HPDE6-E6E7 (cell line): ENCODE measurements at regions not wholly inside any gene's neighbourhood (a gene's known extent, or its start where the extent isn't known, plus 50 kb on each side); places are given as distances from the start of the nearest gene placed in this dataset.

Experiments used
- DNase-seq: peaks from one replicate; pipeline ENCODE4 v3.0.0; 2011; ENCODE audit warnings: missing footprints; ENCODE audit errors: extremely low spot score

DNA sequence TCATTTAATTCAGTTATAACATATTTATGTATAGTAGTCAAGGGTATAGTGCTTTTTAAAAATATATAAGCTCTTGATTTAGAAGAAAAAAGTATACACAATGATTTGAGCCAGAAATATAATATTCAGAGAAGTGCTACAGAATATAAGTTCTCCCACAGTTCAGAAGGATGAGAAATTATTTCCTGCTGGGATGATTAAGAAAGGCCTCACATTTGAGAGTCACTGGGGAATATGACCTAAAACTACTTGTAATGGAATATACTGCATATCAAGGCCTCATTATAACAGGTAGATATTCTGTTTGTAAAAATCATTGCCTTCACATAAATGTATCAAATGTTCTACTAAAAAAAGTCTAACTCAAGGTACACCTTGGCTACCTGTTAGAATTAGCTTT lies 203.5 kb downstream of the MBD2 start:
- DNase-seq = no peak

- no peak for DNase-seq
These were observed 204.2 kb downstream of the MBD2 start for GRCh38 chr18:54020156-54020745.

- no peak for DNase-seq
These were observed 204.8 kb downstream of the MBD2 start for GRCh38 chr18:54019641-54020040.

DNA sequence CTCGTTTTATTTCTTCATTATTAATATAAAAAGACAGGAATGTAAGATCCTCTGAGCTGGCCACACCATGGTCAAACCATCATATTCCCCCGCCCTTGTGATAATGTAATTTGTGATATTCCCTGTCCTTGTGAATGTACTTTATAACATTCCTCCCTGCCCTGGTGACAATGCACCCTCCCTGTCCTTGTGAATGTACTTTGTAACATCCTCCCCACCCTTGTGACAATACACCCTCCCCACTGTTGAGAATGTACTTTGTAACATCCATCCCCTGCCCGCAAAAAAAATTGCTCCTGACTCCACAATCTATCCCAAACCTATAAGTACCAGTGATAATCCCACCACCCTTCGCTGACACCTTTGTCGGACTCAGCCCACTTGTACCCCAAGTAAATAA lies 211.0 kb downstream of the MBD2 start:
- DNase-seq = no peak

DNA sequence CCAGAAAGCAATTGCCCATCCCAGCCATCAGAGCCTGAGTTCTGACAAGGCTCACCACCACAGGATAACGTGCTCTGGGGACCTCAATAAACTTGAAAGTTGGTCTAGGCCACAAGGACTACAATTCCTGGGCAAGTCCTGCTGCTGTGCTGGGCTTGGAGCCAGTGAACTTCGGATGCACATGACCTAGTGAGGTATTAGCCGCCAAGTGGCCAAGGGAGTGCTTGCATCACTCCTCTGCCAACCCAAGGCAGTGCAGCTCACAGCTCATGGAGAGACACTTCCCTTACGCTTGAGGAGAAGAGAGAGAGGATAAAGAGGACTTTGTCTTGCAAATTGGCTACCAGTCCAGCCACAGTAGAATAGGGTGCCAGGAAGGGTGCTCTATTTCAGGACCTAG lies 219.6 kb downstream of the MBD2 start:
- no peak for DNase-seq

DNA sequence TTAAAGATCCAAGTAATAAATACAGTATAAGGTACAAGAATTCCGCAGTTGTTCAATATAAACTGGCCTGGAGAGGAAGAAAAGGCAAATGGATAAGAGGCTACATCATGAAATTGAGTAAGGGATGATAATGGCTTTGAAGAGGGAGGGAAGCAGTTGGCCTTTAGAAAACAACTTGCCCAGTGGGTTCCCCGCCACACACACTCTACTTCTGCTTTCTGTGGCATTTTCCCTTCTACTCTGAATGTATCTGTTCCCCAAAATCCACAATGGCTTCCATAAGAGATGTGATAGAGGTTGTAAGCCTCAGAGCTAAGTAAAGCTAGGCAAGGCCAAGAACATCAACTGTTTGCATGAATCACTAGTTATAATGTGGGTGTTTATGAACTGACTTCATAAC lies 221.3 kb downstream of the MBD2 start:
- no peak for DNase-seq

DNA sequence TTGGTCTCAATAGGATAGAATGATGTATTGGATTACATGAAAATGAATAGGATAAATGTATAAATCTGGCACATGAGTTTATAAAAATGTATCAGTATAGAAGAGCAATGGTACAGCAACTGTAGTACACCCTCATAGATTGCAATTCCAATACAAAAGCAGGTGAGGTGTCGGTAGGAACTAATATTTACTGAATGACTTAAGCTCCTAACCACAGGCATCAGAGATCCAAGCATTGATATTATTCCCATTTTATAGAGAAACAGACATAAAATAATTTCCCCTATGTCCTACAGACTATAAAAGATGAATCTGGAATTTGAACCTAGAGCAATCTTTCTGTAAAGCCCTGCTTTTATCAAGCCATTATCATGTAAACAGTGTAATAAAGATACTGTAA lies 227.4 kb downstream of the MBD2 start:
- no peak for DNase-seq

DNA sequence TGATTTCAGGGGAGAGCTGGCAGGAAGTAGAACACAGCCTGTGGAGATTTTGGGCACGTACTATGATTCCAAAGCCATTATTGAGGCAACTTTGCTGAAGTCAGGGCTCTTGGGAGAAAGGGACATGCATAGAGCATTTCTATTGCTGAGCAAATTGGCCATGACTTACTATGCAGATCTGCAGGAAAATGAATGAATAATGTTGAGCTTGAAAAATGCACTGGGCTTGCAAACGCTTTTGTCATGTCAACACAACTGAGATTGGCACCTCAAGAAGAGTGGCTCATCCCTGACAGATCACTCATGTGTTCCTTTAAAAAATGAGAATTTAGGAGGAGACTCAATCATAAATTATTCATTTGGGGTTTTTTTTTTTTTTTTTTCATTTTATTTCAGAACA lies 230.5 kb downstream of the MBD2 start:
- no peak for DNase-seq

DNA sequence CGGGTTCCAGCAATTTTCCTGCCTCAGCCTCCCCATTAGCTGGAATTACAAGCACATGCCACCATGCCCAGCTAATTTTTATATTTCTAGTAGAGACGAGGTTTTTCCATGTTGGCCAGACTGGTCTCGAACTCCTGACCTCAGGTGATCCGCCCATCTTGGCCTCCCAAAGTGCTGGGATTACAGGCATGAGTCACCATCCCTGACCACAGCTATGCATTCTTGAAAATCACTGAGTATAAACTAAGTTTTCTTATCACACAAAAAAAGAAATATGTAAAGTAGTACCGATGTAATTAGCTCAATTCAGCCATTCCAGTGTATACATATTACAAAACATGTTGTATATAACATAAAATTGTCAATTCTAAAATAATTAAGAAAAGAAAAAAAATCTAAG lies 232.7 kb downstream of the MBD2 start:
- no peak for DNase-seq

- DNase-seq = no peak
These were observed 233.3 kb downstream of the MBD2 start for GRCh38 chr18:53991202-53991601.

GRCh38 chr18:53990485-53990884 lies 234.0 kb downstream of the MBD2 start:
- DNase-seq = no peak

DNA sequence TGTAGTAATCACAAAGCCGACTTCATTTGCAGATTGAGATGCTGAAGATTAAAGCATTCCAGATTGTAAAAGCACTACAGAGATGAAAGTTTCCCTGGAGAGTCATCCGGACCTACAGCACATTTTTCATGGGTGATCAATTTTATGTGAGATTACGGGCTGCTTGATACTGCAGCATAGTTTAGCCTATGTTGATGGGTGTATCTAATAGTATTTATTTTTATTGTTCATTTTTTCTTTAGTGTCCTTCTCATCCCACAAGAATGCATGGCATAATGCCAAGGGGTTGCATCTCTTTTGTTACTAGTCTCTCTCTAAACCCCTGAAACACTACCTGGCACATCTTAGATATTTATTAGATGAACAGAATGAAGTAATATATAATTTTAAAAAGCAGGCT lies 240.4 kb downstream of the MBD2 start:
- DNase-seq = no peak

DNA sequence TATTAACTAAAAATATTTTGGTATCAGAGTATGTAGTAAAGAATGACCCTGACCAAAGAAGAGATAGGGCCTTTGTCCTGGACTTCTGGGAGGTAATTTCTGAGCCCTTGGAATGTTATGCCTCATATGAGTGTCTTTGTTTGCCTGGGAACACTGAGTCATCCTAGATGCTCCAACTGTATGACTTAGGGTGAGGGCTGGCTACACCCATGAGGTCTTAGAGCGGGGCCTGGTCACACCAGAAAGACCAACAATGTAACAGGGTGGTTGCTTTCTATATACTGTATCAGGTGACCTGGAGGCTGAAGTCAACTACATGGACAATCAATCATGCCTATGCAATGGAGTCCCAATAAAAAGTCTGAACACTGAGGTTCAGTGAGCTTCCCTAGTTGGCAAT lies 253.1 kb downstream of the MBD2 start:
- DNase-seq = no peak

DNA sequence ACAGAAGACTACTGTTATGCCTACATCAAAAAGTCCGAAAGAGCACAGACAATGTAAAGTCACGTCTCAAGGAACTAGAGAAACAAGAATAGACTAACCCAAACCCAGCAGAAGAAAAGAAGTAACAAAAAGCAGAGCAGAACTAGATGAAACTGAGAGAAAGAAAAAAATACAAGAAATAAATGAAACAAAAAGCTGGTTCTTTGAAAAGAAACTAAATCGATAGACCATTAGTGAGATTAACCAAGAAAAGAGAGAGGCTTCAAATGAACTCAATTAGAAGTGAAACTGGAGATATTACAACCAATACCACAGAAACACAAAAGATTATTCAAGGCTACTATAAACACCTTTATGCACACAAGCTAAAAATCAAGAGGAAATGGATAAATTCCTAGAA lies 271.8 kb downstream of the MBD2 start:
- no peak for DNase-seq

- no peak for DNase-seq
These were observed 273.9 kb downstream of the MBD2 start for GRCh38 chr18:53950545-53950944.

GRCh38 chr18:53948991-53949390 lies 275.5 kb downstream of the MBD2 start:
- no peak for DNase-seq

- no peak for DNase-seq
These were observed 277.3 kb downstream of the MBD2 start for GRCh38 chr18:53947092-53947640.

- no peak for DNase-seq
These were observed 277.9 kb downstream of the MBD2 start for GRCh38 chr18:53946594-53946993.

- DNase-seq = no peak
These were observed 279.7 kb downstream of the MBD2 start for GRCh38 chr18:53944721-53945120.

- no peak for DNase-seq
These were observed 281.1 kb downstream of the MBD2 start for GRCh38 chr18:53943326-53943860.

- DNase-seq = no peak
These were observed 282.7 kb downstream of the MBD2 start for GRCh38 chr18:53941601-53942338.

GRCh38 chr18:53937037-53937436 lies 287.4 kb downstream of the MBD2 start:
- no peak for DNase-seq

DNA sequence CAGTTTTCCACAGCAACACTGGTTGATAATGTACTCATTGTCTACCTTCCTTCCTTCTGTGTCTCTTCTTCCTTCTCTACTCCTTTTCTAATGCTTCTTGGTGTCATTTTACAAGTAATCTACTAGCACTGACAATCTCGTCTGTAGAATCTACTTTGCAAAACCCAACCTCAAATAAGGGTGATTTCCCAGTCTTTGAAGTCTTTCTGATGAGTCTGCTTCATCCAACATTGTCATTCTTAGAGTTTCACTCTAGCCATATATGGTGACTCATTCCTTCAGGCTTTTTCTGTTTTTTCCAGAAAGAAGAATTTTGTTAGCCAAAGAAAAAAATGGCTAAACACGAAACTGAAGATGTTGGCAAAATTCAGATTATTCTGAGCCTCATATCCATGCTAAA lies 288.7 kb downstream of the MBD2 start:
- no peak for DNase-seq
